ENCODE measurements at regions not wholly inside any gene's neighbourhood (a gene's known extent, or its start where the extent isn't known, plus 50 kb on each side); places are given as distances from the start of the nearest gene placed in this dataset.

- no peak overlapping the region for H2AFZ ChIP-seq (replicated peaks)
- peak overlapping the region; percentile 35 for H3K4me2 ChIP-seq
- Mint-ChIP-seq H3K36me3 (no peaks in the 10 kb centered on the region), H3K27ac (peak overlapping the region; percentile 19), H3K27me3 (ENCODE audit: insufficient read depth, low read depth) (peaks cover 3% of the 10 kb centered on the region), H3K4me1 (peaks cover 23% of the 10 kb centered on the region), H3K9me3 (no peaks in the 10 kb centered on the region), H3K4me3 (no peak overlapping the region)
- no peaks in the 10 kb centered on the region for H4K20me1 ChIP-seq (ENCODE audit: low read depth)
- no peaks in the 10 kb centered on the region for H3K9me3 ChIP-seq (ENCODE audit: low read depth)
- H3F3A ChIP-seq (ENCODE audit: low read depth): no peaks in the 10 kb centered on the region
- H3K27ac ChIP-seq: no peak overlapping the region
- H3K27me3 ChIP-seq: peaks cover 4% of the 10 kb centered on the region
- H3K4me1 ChIP-seq: peaks cover 11% of the 10 kb centered on the region
- TF ChIP-seq EZH2phosphoT487 (IDR thresholded peaks at IDR 0.05) (no peak), CTCF (IDR thresholded peaks at IDR 0.05) (peak; percentile 81), EZH2 (IDR thresholded peaks at IDR 0.05) (no peak)
- H3K4me3 ChIP-seq: no peak overlapping the region
- no peaks in the 10 kb centered on the region for H3K36me3 ChIP-seq
- H3K79me2 ChIP-seq (ENCODE audit: low read depth): no peaks in the 10 kb centered on the region
- no peak overlapping the region for H3K9ac ChIP-seq
- peak; percentile 76 for DNase-seq (ENCODE audit: low spot score)
Measured at GRCh38 chr2:30026091-30027055, 105.0 kb upstream of the ALK start.

- Mint-ChIP-seq H3K27ac (no peak overlapping the region), H3K4me3 (no peak overlapping the region), H3K9me3 (no peaks in the 10 kb centered on the region), H3K36me3 (no peaks in the 10 kb centered on the region), H3K4me1 (peaks cover 24% of the 10 kb centered on the region), H3K27me3 (ENCODE audit: insufficient read depth, low read depth) (peaks cover 3% of the 10 kb centered on the region)
- Histone ChIP-seq H3K9ac (no peak overlapping the region), H3K27me3 (peaks cover 4% of the 10 kb centered on the region), H3K4me3 (no peak overlapping the region), H3F3A (ENCODE audit: low read depth) (no peaks in the 10 kb centered on the region), H3K4me2 (no peak overlapping the region), H3K4me1 (peaks cover 13% of the 10 kb centered on the region), H2AFZ (replicated peaks) (no peak overlapping the region), H4K20me1 (ENCODE audit: low read depth) (no peaks in the 10 kb centered on the region), H3K27ac (no peak overlapping the region), H3K36me3 (no peaks in the 10 kb centered on the region), H3K79me2 (ENCODE audit: low read depth) (no peaks in the 10 kb centered on the region), H3K9me3 (ENCODE audit: low read depth) (no peaks in the 10 kb centered on the region)
- no peak for TF ChIP-seq CTCF (IDR thresholded peaks at IDR 0.05)
- no peak for TF ChIP-seq EZH2 (IDR thresholded peaks at IDR 0.05)
- TF ChIP-seq EZH2phosphoT487 (IDR thresholded peaks at IDR 0.05): no peak
- no peak for DNase-seq (ENCODE audit: low spot score)
Measured at GRCh38 chr2:30029804-30030203, 108.4 kb upstream of the ALK start.

GRCh38 chr2:30030361-30030760 lies 109.0 kb upstream of the ALK start:
- Histone ChIP-seq H4K20me1 (ENCODE audit: low read depth) (no peaks in the 10 kb centered on the region), H3K9me3 (ENCODE audit: low read depth) (no peaks in the 10 kb centered on the region), H3K27ac (no peak overlapping the region), H3K36me3 (no peaks in the 10 kb centered on the region), H3F3A (ENCODE audit: low read depth) (no peaks in the 10 kb centered on the region), H3K9ac (no peak overlapping the region), H3K79me2 (ENCODE audit: low read depth) (no peaks in the 10 kb centered on the region), H3K4me1 (peaks cover 13% of the 10 kb centered on the region), H3K27me3 (peaks cover 4% of the 10 kb centered on the region), H3K4me2 (no peak overlapping the region), H3K4me3 (no peak overlapping the region), H2AFZ (replicated peaks) (no peak overlapping the region)
- no peak overlapping the region for H3K27ac Mint-ChIP-seq
- no peak for TF ChIP-seq EZH2phosphoT487 (IDR thresholded peaks at IDR 0.05)
- no peak for TF ChIP-seq CTCF (IDR thresholded peaks at IDR 0.05)
- no peak for TF ChIP-seq EZH2 (IDR thresholded peaks at IDR 0.05)
- H3K9me3 Mint-ChIP-seq: no peaks in the 10 kb centered on the region
- H3K4me3 Mint-ChIP-seq: no peak overlapping the region
- no peaks in the 10 kb centered on the region for H3K36me3 Mint-ChIP-seq
- H3K27me3 Mint-ChIP-seq (ENCODE audit: insufficient read depth, low read depth): peaks cover 3% of the 10 kb centered on the region
- no peak for DNase-seq (ENCODE audit: low spot score)
- peaks cover 24% of the 10 kb centered on the region for H3K4me1 Mint-ChIP-seq

Measured in neural progenitor cell (in vitro differentiated cells).